ENCODE measurements at regions not wholly inside any gene's neighbourhood (a gene's known extent, or its start where the extent isn't known, plus 50 kb on each side); places are given as distances from the start of the nearest gene placed in this dataset.

DNA sequence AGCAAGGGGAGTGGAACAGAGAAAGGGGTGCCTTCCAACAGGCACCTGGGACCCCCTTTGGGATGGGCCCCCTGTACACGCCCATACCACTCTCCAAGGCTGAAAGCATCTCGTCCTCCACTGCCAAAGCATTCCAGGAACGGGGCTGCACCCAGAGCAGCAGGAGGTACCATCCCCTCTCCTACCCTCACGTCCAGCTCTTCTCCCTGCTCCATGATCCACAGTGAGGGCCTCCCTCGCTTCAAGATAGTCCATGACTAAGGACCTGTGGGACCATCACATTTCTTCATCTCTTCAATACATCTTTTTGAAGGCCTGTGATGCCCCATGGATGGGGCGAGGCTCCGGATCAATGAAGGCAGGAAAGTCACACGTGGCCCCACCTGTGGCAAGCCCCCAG, 209.9 kb downstream of the ANKRD60 start:
- no peak for TF ChIP-seq POLR2A (IDR thresholded peaks at IDR 0.05; ENCODE audit: low read depth, low read length)
- TF ChIP-seq POLR2AphosphoS5 (IDR thresholded peaks at IDR 0.05; ENCODE audit: low read depth, low read length) = no peak
- TF ChIP-seq TAF1 (IDR thresholded peaks at IDR 0.05; ENCODE audit: low read depth, low read length) = no peak

Data from GM12891 (cell line).